ENCODE measurements at regions not wholly inside any gene's neighbourhood (a gene's known extent, or its start where the extent isn't known, plus 50 kb on each side); places are given as distances from the start of the nearest gene placed in this dataset.

DNA sequence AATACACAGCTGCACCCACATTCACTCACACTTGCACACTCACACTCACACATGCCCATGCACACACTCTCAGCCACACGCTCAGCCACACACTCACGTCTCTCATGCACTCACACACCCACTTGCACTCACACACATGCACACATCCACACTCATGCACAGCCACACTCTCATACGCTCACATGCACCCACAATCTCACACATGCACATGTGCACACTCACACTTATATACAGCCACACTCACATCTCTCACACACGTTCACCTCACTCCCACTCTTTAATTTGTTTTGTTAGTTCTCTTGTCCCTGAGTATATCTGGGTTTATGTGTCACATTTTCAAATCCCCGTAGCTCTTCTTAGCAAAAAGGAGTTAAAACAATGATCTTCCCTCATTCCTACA is 114.9 kb downstream of the LRATD1 start:
- TF ChIP-seq TCF12 (IDR thresholded peaks at IDR 0.05; ENCODE audit: low read depth) (no peak), FOXM1 (IDR thresholded peaks at IDR 0.05; ENCODE audit: borderline replicate concordance, low read depth) (no peak), TEAD4 (IDR thresholded peaks at IDR 0.05) (no peak)

DNA sequence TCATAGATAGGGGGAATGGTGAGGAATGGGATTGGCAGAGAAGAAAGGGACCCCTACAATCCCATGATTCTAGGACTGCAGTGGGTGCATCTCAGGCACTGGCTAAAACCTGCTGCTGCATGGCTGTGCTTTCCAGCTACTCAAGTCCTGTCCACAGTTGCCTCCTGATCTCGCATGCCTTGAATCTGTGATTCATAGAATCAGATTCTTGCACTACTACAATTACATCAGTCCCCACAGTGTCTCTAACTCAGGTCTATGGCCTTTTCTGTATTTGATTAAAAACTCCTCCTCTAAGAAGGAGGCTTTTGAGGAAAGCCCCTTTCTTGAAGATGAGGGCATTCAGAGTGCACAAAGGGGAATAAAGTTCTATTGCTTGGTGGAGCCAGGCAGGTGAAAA is 117.4 kb downstream of the LRATD1 start:
- TF ChIP-seq TEAD4 (IDR thresholded peaks at IDR 0.05) = no peak
- no peak for TF ChIP-seq RAD21 (IDR thresholded peaks at IDR 0.05; ENCODE audit: low read depth)
- TF ChIP-seq CREB1 (IDR thresholded peaks at IDR 0.05; ENCODE audit: low read depth) = no peak
- TF ChIP-seq TCF12 (IDR thresholded peaks at IDR 0.05; ENCODE audit: low read depth) = no peak
- TF ChIP-seq, protein P1, sequence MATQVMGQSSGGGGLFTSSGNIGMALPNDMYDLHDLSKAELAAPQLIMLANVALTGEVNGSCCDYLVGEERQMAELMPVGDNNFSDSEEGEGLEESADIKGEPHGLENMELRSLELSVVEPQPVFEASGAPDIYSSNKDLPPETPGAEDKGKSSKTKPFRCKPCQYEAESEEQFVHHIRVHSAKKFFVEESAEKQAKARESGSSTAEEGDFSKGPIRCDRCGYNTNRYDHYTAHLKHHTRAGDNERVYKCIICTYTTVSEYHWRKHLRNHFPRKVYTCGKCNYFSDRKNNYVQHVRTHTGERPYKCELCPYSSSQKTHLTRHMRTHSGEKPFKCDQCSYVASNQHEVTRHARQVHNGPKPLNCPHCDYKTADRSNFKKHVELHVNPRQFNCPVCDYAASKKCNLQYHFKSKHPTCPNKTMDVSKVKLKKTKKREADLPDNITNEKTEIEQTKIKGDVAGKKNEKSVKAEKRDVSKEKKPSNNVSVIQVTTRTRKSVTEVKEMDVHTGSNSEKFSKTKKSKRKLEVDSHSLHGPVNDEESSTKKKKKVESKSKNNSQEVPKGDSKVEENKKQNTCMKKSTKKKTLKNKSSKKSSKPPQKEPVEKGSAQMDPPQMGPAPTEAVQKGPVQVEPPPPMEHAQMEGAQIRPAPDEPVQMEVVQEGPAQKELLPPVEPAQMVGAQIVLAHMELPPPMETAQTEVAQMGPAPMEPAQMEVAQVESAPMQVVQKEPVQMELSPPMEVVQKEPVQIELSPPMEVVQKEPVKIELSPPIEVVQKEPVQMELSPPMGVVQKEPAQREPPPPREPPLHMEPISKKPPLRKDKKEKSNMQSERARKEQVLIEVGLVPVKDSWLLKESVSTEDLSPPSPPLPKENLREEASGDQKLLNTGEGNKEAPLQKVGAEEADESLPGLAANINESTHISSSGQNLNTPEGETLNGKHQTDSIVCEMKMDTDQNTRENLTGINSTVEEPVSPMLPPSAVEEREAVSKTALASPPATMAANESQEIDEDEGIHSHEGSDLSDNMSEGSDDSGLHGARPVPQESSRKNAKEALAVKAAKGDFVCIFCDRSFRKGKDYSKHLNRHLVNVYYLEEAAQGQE (IDR thresholded peaks at IDR 0.05; ENCODE audit: low read depth) = no peak
- TF ChIP-seq CEBPB (IDR thresholded peaks at IDR 0.05) = no peak
- TF ChIP-seq, protein P2, sequence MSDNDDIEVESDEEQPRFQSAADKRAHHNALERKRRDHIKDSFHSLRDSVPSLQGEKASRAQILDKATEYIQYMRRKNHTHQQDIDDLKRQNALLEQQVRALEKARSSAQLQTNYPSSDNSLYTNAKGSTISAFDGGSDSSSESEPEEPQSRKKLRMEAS (IDR thresholded peaks at IDR 0.05) = no peak
- no peak for TF ChIP-seq EP300 (IDR thresholded peaks at IDR 0.05; ENCODE audit: borderline replicate concordance)
- no peak for TF ChIP-seq EGR1 (IDR thresholded peaks at IDR 0.05)
- TF ChIP-seq, protein P3, sequence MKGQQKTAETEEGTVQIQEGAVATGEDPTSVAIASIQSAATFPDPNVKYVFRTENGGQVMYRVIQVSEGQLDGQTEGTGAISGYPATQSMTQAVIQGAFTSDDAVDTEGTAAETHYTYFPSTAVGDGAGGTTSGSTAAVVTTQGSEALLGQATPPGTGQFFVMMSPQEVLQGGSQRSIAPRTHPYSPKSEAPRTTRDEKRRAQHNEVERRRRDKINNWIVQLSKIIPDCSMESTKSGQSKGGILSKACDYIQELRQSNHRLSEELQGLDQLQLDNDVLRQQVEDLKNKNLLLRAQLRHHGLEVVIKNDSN (IDR thresholded peaks at IDR 0.05) = no peak

DNA sequence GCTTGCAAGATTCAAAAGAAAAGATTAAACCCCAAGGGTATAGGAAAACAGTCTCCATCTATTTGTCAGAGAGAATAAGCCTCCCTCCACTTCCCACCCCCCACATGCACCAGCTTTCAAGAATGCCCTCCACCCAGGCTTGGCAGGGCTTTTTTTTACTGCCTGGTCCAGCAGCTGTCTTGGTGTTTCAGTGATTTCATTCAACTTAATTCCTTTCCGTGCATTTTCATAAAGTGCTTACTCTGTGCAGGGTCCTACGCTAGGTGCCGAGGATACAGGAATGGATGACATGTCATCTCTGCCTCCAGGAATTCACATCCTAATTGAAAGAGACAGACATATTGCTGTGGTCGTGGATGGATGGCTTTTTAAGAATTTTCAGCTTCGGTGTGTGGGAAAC is 117.9 kb downstream of the LRATD1 start:
- TF ChIP-seq YY1 (IDR thresholded peaks at IDR 0.05; ENCODE audit: low read depth) (no peak), EGR1 (IDR thresholded peaks at IDR 0.05) (no peak), TEAD4 (IDR thresholded peaks at IDR 0.05) (no peak), CEBPB (IDR thresholded peaks at IDR 0.05) (no peak), EP300 (IDR thresholded peaks at IDR 0.05; ENCODE audit: borderline replicate concordance) (no peak)

DNA sequence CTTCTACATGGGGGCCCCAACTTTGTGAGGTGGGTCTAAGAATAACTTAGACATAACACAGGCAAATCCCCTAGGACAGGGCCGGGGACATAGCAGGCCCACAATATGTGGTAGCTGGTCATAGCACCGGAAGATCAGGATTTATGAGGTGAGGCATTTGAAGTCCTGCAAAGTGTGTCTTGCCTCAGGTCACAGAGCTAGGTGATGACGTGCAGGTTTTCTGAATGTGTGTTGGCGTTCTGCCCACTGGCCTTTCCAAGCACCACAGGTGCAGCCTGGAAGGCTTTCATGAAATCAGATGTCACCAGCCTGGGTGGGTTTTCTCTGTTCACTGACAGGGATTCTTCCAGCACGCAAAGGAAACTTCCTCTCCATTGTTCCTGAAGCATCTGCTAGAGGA is 119.1 kb downstream of the LRATD1 start:
- TF ChIP-seq FOXM1 (IDR thresholded peaks at IDR 0.05; ENCODE audit: borderline replicate concordance, low read depth) (no peak), YY1 (IDR thresholded peaks at IDR 0.05; ENCODE audit: low read depth) (no peak), EP300 (IDR thresholded peaks at IDR 0.05; ENCODE audit: borderline replicate concordance) (no peak), TCF12 (IDR thresholded peaks at IDR 0.05; ENCODE audit: low read depth) (no peak), TEAD4 (IDR thresholded peaks at IDR 0.05) (no peak), ZBTB7A (IDR thresholded peaks at IDR 0.05; ENCODE audit: low read depth) (no peak), TAF1 (IDR thresholded peaks at IDR 0.05; ENCODE audit: low read depth) (no peak), CEBPB (IDR thresholded peaks at IDR 0.05) (no peak), CREB1 (IDR thresholded peaks at IDR 0.05; ENCODE audit: low read depth) (no peak), NFIC (IDR thresholded peaks at IDR 0.05) (no peak), EGR1 (IDR thresholded peaks at IDR 0.05) (no peak)
- TF ChIP-seq, protein P1 (IDR thresholded peaks at IDR 0.05; ENCODE audit: low read depth) = no peak
- TF ChIP-seq, protein P3 (IDR thresholded peaks at IDR 0.05) = no peak
- TF ChIP-seq, protein P2 (IDR thresholded peaks at IDR 0.05) = no peak

DNA sequence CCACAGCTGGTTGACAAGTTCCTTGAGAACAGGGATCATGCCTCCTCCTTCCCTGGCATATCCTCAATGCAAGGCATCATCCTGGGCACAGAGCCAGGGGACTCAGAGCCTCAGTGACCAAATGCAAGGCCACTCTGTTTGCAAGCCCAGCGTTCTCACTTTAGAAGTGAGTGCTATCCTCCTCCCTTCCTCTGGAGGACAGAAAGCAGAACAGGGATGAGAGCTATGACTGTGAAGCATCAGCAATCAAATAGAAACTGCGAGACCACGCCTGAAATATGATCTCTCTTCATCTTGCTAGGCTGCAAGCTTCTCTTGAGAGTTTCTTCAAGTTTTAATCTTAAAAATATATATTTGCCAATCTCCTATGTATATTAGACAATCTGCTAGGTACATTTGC is 119.8 kb downstream of the LRATD1 start:
- TF ChIP-seq EP300 (IDR thresholded peaks at IDR 0.05; ENCODE audit: borderline replicate concordance) = no peak
- TF ChIP-seq FOXM1 (IDR thresholded peaks at IDR 0.05; ENCODE audit: borderline replicate concordance, low read depth) = no peak
- no peak for TF ChIP-seq CEBPB (IDR thresholded peaks at IDR 0.05)
- no peak for TF ChIP-seq EGR1 (IDR thresholded peaks at IDR 0.05)

DNA sequence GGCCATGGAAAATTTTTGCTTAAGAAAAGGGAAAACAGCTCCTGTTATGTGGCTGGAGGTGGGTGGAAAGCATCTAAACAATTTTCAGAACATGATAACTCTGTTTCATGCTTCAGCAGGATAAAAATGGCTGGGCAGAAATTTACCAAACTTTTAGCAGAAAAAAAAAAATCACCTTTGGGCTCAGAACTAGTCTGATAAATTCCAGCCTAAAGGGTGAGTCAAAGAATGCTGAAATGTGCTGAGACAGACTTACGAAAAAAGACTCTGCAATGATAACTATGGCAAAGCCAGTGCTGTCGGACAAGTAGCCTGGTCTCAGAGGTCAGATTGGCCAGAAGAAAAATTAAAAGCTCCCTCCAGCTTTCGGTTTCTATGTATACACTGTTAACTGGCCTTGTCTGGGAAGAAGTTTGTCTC is 123.6 kb downstream of the LRATD1 start:
- no peak for TF ChIP-seq NFIC (IDR thresholded peaks at IDR 0.05)
- no peak for TF ChIP-seq ZBTB7A (IDR thresholded peaks at IDR 0.05; ENCODE audit: low read depth)
- TF ChIP-seq, protein P2 (IDR thresholded peaks at IDR 0.05) = no peak
- no peak for TF ChIP-seq CREB1 (IDR thresholded peaks at IDR 0.05; ENCODE audit: low read depth)
- TF ChIP-seq, protein P3 (IDR thresholded peaks at IDR 0.05) = no peak
- TF ChIP-seq FOXM1 (IDR thresholded peaks at IDR 0.05; ENCODE audit: borderline replicate concordance, low read depth) = no peak
- TF ChIP-seq TEAD4 (IDR thresholded peaks at IDR 0.05) = no peak
- no peak for TF ChIP-seq YY1 (IDR thresholded peaks at IDR 0.05; ENCODE audit: low read depth)
- no peak for TF ChIP-seq EGR1 (IDR thresholded peaks at IDR 0.05)
- no peak for TF ChIP-seq CEBPB (IDR thresholded peaks at IDR 0.05)
- no peak for TF ChIP-seq RAD21 (IDR thresholded peaks at IDR 0.05; ENCODE audit: low read depth)
- TF ChIP-seq EP300 (IDR thresholded peaks at IDR 0.05; ENCODE audit: borderline replicate concordance) = no peak
- TF ChIP-seq TAF1 (IDR thresholded peaks at IDR 0.05; ENCODE audit: low read depth) = no peak
- TF ChIP-seq, protein P1 (IDR thresholded peaks at IDR 0.05; ENCODE audit: low read depth) = no peak
- no peak for TF ChIP-seq TCF12 (IDR thresholded peaks at IDR 0.05; ENCODE audit: low read depth)
